ENCODE measurements at regions not wholly inside any gene's neighbourhood (a gene's known extent, or its start where the extent isn't known, plus 50 kb on each side); places are given as distances from the start of the nearest gene placed in this dataset.

DNA sequence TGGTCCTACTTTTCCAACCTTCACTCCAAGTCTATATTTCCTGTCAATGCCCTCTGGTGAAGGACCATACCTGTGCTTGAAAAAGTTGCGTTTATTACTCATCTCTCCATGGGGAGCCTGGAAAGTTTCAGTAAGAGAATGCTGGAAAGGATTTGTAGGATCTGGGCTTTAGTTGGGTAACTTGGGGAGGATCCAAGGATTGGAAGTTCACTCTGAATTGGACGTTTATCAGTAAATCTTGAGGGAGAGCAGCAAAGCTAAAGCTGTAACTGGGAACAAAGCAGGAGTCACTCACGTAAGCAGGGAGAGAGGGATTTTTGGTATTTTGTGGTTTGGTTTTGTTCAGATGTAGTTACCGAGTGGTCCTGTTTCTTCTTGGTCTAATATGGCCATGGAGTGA, 51.4 kb upstream of the NPVF start:
- no peak for DNase-seq

DNA sequence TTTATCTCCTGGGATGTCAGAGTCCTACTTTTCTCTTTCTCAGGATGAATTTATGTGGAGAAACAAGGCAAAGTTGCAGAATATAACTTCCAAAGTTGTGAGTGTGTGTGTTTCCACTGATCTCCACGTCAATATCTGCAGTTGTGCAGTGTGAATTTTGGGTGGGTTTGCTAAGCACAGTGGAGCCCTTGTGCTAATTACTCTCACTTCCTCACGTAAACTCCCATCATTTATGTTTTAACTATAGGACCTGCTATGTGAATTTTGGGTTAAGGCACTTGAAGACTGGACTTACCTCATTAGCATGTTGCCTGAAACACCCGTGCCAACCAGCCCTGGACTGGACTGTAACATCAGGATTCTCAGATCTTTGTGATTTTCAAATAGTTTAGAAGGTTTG, 51.9 kb upstream of the NPVF start:
- DNase-seq = no peak

- no peak for DNase-seq
These were observed 53.9 kb upstream of the NPVF start for GRCh38 chr7:25282194-25282593.

DNA sequence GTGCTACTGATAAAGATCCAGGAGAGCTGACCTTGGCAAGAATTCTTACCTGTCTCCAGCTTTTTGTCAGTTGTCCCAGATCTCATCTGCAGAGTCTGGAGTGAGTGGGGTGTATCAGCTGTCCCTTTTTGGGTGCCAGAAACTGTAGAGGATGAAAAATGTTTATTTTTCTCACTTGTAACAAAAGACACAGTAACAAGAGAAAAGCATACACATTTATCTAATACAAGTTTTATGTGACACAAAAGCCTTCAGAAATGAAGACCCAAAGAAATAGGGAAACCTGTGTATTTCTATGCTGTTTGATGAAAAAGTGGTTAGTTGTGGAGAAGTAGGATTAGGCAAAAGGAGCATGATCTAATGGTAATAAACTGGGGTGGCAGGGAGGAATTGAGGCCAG, 58.5 kb upstream of the NPVF start:
- DNase-seq = no peak

GRCh38 chr7:25287291-25287690, 59.0 kb upstream of the NPVF start:
- no peak for DNase-seq

DNA sequence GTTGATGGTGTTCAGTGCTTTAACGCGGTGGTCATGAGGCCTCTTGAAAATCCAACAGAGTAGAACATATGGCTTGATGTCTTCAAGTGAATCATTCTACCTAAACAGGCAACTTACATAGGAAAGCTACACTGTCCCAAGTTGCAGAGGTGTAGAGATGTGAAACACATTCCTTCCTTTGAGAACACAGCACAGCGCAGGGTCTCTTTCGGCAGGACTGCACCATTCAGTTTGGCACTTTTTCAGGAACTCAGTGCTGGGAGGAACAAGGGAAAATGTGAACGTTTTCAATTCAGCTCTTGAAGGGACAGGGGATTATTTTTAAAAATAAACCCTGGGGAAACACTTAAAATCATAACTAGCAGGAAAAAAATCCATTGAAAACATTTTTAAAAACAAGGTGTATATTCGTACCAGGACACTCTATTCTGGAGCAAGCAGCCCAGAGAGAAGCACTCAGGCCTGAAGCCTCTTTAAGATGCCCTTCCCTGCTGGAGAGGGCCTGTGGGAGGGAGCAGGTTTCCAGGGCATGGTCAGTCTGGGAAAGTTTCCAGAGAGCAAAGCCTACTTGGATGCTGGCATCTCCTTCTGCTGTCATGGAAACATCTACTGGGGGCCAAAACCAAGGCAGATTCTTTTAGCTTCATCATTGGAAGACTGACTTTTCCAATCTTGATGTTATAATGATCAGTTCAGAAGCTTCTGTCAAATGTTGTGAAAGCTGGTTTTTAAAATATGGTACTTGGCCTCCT, 60.4 kb upstream of the NPVF start:
- DNase-seq = no peak

GRCh38 chr7:25289518-25289917, 61.2 kb upstream of the NPVF start:
- no peak for DNase-seq

DNA sequence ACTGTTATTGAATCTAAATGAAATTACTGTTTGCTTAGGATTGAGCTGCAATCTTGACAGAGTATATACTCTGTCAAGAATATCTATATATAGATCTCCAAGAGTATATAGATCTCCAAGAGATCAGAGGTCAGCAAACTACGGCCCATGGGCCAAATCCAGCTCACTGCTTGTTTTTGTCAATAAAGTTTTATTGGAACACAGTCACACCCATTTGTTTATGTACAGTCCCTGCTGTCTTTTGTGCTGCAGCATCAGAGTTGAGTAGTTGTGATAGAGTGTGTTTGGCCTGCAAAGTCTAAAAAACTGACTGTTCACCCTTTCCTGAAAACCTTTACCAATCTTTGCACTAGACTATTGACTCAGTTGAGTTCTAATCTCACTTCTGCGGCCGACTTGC, 66.3 kb upstream of the NPVF start:
- DNase-seq = no peak

GRCh38 chr7:25295387-25295786, 67.1 kb upstream of the NPVF start:
- no peak for DNase-seq

DNA sequence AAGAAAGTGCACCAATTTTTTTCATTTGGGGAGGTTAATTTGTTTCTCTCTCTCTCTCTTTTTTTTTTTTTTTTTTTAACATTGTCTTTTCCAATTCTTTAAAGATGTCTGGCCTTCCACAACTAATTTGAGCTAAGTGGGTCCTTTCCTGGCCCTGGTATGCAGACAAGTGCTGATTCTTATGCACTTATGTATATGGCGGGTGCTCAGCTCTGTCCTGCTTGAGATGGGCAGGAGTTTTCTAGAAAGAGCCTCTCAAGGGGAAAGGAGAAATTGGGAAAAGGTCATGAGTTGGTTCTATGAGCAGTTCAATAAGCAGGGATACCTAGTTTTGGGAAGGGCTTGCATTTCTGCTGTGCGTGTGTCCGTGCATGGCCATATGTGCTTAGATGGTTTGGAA, 67.8 kb upstream of the NPVF start:
- no peak for DNase-seq

GRCh38 chr7:25297278-25297677, 69.0 kb upstream of the NPVF start:
- no peak for DNase-seq

DNA sequence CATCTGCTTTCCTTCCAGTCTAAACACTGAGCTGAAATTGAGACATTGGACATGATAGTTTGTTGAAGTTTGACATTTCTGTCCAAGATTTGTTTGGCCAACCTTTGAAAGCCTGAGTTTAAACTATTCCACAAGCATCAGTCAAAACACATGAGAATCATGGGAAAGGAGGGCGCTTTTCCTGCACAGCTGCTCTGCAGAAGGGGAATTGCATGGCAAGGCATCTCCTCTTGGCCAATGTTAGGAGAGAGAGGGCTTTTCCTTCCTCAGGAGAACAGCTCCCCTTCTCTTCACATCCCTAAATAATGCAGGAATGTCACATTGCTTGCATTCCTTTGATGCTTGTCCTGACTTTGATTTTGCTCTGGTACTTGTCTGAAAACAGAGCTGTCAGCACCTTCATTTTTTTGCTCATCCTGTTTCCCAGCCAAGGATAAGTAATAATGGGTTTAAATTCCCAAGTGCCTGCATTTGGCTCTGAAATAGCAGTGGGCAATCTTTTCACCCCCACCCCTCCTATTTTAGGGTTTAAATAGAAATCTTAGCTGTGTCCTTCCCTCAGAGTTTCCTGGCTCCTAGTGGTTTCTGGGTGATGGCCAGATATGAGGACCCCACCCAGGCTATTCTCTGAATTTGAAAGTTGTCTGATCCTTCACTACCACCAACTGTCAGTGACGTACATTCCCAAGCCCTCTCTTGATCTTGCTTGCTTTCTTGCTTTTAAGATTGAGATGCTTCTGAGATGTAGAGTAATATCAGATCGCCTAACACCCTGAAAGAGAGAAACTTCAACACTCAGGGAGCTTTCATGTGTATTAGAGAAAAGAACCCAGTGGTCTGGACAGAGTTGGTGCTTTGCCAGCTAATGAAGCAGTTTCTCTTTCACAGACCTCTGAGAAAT, 75.2 kb upstream of the NPVF start:
- DNase-seq = no peak

GRCh38 chr7:25304691-25305090, 76.4 kb upstream of the NPVF start:
- no peak for DNase-seq

- no peak for DNase-seq
These were observed 77.5 kb upstream of the NPVF start for GRCh38 chr7:25305831-25306230.

- no peak for DNase-seq
These were observed 79.3 kb upstream of the NPVF start for GRCh38 chr7:25307624-25308023.

- DNase-seq = no peak
These were observed 80.0 kb upstream of the NPVF start for GRCh38 chr7:25308246-25308645.

DNA sequence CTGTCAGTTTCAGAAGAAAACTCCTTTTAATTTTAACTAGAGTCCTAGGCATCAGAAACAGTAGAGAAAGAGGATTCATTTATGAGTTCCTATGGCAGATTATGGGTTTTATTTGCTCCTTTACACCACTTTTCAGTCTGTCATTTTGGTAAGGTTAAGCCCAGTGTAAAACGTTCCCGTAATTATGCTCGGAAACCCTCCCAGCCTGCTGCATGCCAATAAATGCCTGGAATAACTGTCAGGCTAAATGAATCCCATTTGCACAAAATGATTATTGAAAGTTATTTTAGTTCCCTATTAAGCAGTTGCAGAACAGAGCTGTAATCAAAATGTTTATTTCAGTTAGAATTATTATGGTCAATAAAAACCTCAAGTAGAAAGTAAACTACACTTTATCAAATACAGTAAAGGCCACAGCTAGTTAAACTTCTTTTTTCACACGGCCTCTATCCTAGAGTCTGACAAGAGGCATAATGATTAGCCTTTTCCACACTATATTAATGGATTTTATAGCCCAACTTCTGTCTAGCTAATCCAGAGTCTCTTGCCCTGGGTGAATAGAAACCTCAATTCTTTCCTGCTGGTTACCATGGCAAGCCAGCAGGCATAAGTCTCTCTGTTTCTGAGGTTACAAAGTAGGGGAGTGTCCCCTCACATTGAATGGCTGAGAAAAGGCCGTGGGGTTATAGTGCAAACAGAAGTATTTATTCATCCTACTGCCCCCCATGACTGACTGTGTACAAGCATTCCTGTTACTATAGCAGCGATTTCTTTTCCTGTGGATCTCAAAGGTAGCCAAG, 80.8 kb upstream of the NPVF start:
- no peak for DNase-seq

DNA sequence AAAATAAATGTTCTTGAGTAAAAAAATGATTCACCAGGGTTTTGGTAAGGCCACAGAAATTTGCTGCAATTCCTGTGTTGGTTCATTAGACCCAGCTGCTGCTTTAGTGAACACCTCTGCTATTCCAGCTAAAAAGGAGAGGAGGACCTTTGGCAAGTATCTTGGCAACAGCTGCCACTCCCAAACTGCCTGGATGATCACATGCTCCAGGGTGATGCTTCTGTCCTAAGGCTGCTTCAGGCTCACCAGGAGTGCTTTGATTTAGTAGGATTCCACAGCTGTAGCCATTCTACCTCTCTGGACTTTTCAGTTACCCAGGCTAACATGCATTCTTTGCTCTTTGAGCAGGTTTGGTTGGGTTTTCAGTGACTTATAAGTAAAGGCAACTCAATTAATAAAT, 82.6 kb upstream of the NPVF start:
- DNase-seq = no peak

GRCh38 chr7:25311346-25311745, 83.1 kb upstream of the NPVF start:
- DNase-seq = no peak

DNA sequence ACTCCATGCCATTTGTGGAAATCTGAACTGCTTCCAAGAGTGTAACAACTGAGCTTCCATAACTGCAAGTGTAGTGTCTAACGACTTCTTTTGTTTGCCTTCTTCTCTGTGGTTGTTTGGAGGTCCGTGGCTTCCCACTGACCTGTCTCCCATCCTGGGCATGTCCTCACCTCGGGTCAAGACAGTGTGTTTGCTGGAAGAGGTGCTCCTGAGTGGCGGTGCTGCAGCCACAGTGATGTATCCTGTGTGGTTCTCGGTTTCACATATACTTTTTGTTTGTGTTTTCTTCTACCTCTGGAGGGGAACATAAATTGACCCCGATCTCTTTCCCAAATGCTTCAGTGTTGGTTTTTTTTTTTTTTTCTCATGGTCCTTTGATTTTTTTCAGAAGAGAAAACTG, 84.7 kb upstream of the NPVF start:
- DNase-seq = no peak

DNA sequence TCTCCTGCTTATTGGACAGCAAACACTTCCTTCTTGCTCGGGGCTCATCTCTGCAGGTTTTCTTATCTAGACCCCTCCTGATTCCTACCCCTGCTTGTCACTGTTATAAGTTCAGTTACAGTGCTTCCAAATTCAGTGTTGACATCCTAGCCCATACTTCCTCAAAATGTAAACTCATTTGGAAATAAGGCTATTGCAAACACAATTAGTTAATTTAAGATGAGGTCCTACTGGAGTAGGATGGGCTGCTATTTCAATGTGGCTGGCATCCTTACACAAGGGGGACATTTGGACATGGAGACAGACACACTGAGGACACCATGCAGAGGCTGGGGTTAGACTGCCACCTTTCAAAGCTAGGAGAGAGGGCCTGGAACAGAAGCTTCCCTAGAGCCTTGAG, 85.2 kb upstream of the NPVF start:
- DNase-seq = no peak

- no peak for DNase-seq
These were observed 85.9 kb upstream of the NPVF start for GRCh38 chr7:25314094-25314730.

- no peak for DNase-seq
These were observed 86.5 kb upstream of the NPVF start for GRCh38 chr7:25314731-25315267.
